ENCODE measurements at regions not wholly inside any gene's neighbourhood (a gene's known extent, or its start where the extent isn't known, plus 50 kb on each side); places are given as distances from the start of the nearest gene placed in this dataset.
"Not testable (repeated sequence)": the region's sequence is repeated elsewhere in the genome, so short reads cannot be mapped to it uniquely, and the experiment has no call there.

DNA sequence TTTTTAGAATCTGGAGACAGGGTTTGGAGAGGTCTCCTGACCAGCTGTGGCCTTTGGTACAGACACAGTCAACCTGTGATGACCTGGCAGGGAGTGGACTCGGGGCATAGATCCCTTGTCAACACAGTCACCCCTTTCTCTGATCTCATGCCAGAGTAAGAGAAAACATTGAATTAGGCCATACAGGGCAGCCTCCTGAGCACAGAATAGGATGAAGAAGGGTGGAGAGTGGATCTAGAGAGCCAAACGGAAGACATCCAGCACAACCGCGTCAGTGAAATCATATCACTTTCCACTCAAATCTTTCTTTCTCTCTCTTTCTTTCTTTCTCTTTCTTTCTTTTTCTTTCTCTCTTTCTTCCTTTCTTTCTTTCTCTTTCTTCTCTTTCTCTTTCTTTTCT lies 145.9 kb upstream of the TBX3 start:
- TF ChIP-seq, protein P1, sequence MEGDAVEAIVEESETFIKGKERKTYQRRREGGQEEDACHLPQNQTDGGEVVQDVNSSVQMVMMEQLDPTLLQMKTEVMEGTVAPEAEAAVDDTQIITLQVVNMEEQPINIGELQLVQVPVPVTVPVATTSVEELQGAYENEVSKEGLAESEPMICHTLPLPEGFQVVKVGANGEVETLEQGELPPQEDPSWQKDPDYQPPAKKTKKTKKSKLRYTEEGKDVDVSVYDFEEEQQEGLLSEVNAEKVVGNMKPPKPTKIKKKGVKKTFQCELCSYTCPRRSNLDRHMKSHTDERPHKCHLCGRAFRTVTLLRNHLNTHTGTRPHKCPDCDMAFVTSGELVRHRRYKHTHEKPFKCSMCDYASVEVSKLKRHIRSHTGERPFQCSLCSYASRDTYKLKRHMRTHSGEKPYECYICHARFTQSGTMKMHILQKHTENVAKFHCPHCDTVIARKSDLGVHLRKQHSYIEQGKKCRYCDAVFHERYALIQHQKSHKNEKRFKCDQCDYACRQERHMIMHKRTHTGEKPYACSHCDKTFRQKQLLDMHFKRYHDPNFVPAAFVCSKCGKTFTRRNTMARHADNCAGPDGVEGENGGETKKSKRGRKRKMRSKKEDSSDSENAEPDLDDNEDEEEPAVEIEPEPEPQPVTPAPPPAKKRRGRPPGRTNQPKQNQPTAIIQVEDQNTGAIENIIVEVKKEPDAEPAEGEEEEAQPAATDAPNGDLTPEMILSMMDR (IDR thresholded peaks at IDR 0.05) = no peak
- no peak for DNase-seq (ENCODE audit: low spot score)
- Histone ChIP-seq H3K4me3 (no peak overlapping the region), H3K27ac (no peak overlapping the region), H3K36me3 (no peaks in the 10 kb centered on the region), H3K9me3 (no peaks in the 10 kb centered on the region), H3K27me3 (replicated peaks; ENCODE audit: insufficient read depth) (no peaks in the 10 kb centered on the region), H3K4me1 (ENCODE audit: control insufficient read depth in 1 of 2, low read depth in 2 of 2) (no peaks in the 10 kb centered on the region)
- ATAC-seq (ENCODE audit: insufficient number of reproducible peaks, low FRiP score, low read depth) = no peak

DNA sequence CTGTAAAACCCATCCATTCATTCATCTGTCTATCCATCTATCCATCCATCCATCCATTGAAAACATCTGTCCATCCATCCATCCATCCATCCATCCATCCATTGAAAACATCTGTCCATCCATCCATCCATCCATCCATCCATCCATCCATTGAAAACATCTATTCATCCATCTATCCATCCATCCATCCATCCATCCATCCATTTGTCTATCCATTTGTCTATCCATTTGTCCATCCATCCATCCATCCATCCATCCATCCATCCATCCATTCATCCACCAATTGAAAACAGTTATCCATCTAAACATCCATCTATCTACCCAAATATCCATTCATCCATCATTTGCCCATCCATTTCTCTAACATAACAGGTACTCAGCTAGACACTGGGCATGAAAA lies 145.3 kb upstream of the TBX3 start:
- not testable (repeated sequence) for H3K9me3 ChIP-seq; H3K36me3 ChIP-seq; H3K27ac ChIP-seq; H3K27me3 ChIP-seq (replicated peaks; ENCODE audit: insufficient read depth); DNase-seq (ENCODE audit: low spot score); ATAC-seq (ENCODE audit: insufficient number of reproducible peaks, low FRiP score, low read depth); H3K4me3 ChIP-seq; H3K4me1 ChIP-seq (ENCODE audit: control insufficient read depth in 1 of 2, low read depth in 2 of 2)

DNA sequence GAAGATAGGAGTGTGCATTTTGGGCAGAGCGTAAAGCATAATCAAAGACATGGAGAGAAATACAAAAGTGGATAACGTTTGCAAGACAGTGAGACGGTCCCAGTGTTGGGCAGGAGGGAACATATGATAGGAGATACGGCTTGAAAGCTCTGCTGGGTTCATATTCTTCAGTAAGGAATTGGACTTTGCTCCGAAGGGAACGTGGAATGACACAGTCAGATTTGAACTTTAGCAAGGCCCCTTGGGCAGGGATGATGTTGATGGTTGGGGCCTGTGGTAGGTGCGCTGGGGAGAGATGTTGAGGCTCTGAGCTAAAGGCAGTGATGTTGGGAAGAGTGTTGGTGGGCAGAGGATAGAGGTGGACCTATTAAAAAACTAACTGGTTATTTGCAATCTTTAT lies 143.5 kb upstream of the TBX3 start:
- no peak overlapping the region for H3K4me3 ChIP-seq
- no peaks in the 10 kb centered on the region for H3K9me3 ChIP-seq
- ATAC-seq (ENCODE audit: insufficient number of reproducible peaks, low FRiP score, low read depth) (no peak), DNase-seq (ENCODE audit: low spot score) (no peak)
- TF ChIP-seq, protein P1 (IDR thresholded peaks at IDR 0.05) = no peak
- no peaks in the 10 kb centered on the region for H3K27me3 ChIP-seq (replicated peaks; ENCODE audit: insufficient read depth)
- no peaks in the 10 kb centered on the region for H3K4me1 ChIP-seq (ENCODE audit: control insufficient read depth in 1 of 2, low read depth in 2 of 2)
- no peaks in the 10 kb centered on the region for H3K36me3 ChIP-seq
- no peak overlapping the region for H3K27ac ChIP-seq

DNA sequence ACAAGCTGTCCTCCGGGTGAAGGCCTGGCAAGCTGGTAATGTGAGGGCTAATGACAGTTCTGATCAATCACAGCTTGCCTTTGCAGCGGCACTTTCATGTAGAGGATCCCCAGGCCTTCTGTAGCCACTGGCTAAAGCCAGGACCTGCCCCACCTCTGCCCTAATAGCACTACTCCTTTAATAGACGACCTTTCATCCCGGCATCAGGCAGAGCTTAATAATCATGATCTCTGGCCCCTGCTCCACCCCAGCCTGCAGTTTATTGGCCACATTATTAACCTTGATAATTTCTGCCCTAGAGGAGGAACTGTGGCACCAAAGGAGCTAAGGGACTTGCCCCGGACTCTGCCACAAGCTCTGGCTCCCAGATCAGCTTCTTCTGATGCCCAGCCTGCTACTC lies 142.3 kb upstream of the TBX3 start:
- H3K27ac ChIP-seq = no peak overlapping the region
- no peak for ATAC-seq (ENCODE audit: insufficient number of reproducible peaks, low FRiP score, low read depth)
- TF ChIP-seq, protein P1 (IDR thresholded peaks at IDR 0.05) = no peak

DNA sequence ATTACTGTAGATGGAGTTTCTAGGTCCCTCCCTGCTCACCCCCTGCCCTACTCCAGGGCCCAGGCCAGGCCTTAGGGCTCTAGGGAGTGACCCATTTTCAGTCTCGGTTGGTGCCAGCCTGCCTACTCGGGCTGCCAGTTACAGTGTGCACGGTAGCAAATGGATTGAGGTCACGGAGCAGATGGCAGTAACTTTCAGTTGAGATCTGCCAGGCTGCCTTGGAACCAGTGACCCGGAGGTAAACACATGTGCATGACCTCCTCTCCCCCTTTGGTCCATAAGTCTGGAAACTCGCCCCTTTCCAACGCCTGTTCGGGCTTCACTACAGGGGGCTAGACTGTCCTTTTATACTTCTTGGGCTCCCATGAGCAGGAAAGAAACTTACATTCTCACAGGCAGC lies 139.7 kb upstream of the TBX3 start:
- TF ChIP-seq, protein P1 (IDR thresholded peaks at IDR 0.05) = no peak
- DNase-seq (ENCODE audit: low spot score) (no peak), ATAC-seq (ENCODE audit: insufficient number of reproducible peaks, low FRiP score, low read depth) (no peak)
- Histone ChIP-seq H3K27ac (no peak overlapping the region), H3K27me3 (replicated peaks; ENCODE audit: insufficient read depth) (no peaks in the 10 kb centered on the region), H3K36me3 (no peaks in the 10 kb centered on the region), H3K4me3 (no peak overlapping the region), H3K4me1 (ENCODE audit: control insufficient read depth in 1 of 2, low read depth in 2 of 2) (no peaks in the 10 kb centered on the region), H3K9me3 (no peaks in the 10 kb centered on the region)

More for the DNA sequence above, 142.3 kb upstream of the TBX3 start:
- no peak overlapping the region for H3K4me3 ChIP-seq
- H3K4me1 ChIP-seq (ENCODE audit: control insufficient read depth in 1 of 2, low read depth in 2 of 2) = no peaks in the 10 kb centered on the region
- H3K9me3 ChIP-seq = no peaks in the 10 kb centered on the region
- H3K36me3 ChIP-seq = no peaks in the 10 kb centered on the region
- no peak for DNase-seq (ENCODE audit: low spot score)
- H3K27me3 ChIP-seq (replicated peaks; ENCODE audit: insufficient read depth) = no peaks in the 10 kb centered on the region

DNA sequence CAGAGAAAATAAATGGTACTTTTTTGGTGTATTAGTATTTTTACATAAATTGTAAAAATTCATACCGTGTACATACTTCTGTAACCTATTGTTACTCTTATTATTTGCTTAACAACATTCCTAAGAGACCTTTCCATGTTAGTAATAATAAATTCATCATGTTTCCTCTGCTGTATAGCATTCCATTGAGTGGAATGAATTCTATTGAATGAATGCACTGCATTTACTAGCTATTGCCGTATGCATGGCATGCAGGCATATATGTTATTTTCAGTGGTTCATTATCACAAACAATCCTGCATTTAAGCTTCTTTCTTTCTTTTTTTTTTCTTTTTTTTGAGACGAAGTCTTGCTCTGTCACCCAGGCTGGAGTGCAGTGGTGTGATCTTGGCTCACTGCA lies 137.6 kb upstream of the TBX3 start:
- no peaks in the 10 kb centered on the region for H3K27me3 ChIP-seq (replicated peaks; ENCODE audit: insufficient read depth)
- TF ChIP-seq, protein P1 (IDR thresholded peaks at IDR 0.05) = no peak
- H3K4me1 ChIP-seq (ENCODE audit: control insufficient read depth in 1 of 2, low read depth in 2 of 2) = no peaks in the 10 kb centered on the region
- DNase-seq (ENCODE audit: low spot score) = no peak
- no peaks in the 10 kb centered on the region for H3K9me3 ChIP-seq
- no peak for ATAC-seq (ENCODE audit: insufficient number of reproducible peaks, low FRiP score, low read depth)
- no peak overlapping the region for H3K27ac ChIP-seq
- H3K4me3 ChIP-seq = no peak overlapping the region
- H3K36me3 ChIP-seq = no peaks in the 10 kb centered on the region

All from thoracic aorta (tissue), 2 donors.